ENCODE measurements at regions not wholly inside any gene's neighbourhood (a gene's known extent, or its start where the extent isn't known, plus 50 kb on each side); places are given as distances from the start of the nearest gene placed in this dataset.

- no peak for TF ChIP-seq POLR2A (IDR thresholded peaks at IDR 0.05)
- TF ChIP-seq, protein P1, sequence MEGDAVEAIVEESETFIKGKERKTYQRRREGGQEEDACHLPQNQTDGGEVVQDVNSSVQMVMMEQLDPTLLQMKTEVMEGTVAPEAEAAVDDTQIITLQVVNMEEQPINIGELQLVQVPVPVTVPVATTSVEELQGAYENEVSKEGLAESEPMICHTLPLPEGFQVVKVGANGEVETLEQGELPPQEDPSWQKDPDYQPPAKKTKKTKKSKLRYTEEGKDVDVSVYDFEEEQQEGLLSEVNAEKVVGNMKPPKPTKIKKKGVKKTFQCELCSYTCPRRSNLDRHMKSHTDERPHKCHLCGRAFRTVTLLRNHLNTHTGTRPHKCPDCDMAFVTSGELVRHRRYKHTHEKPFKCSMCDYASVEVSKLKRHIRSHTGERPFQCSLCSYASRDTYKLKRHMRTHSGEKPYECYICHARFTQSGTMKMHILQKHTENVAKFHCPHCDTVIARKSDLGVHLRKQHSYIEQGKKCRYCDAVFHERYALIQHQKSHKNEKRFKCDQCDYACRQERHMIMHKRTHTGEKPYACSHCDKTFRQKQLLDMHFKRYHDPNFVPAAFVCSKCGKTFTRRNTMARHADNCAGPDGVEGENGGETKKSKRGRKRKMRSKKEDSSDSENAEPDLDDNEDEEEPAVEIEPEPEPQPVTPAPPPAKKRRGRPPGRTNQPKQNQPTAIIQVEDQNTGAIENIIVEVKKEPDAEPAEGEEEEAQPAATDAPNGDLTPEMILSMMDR (IDR thresholded peaks at IDR 0.05) = no peak
These were observed 318.8 kb downstream of the SLITRK1 start for GRCh38 chr13:83563499-83563898.
